ENCODE measurements at regions not wholly inside any gene's neighbourhood (a gene's known extent, or its start where the extent isn't known, plus 50 kb on each side); places are given as distances from the start of the nearest gene placed in this dataset.

DNA sequence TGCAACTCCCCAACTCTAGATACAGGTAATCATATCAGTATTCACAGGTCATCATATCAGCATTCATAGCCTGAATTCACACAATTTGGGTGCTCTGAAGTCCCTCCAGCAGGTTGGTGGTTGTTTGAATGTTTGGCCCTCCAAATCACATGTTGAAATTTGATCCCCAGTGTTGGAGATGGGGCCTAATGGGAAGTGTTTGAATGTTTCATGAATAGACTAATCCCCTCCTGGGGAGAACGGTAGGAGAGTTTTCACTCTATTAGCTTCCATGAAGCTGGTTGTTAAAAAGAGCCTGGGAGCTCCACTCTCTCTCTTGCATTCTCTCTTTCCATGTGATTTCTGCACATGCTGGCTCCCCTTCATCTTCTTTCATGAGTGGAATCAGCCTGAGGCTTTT, 288.6 kb upstream of the PCDH9 start:
- TF ChIP-seq, protein P1, sequence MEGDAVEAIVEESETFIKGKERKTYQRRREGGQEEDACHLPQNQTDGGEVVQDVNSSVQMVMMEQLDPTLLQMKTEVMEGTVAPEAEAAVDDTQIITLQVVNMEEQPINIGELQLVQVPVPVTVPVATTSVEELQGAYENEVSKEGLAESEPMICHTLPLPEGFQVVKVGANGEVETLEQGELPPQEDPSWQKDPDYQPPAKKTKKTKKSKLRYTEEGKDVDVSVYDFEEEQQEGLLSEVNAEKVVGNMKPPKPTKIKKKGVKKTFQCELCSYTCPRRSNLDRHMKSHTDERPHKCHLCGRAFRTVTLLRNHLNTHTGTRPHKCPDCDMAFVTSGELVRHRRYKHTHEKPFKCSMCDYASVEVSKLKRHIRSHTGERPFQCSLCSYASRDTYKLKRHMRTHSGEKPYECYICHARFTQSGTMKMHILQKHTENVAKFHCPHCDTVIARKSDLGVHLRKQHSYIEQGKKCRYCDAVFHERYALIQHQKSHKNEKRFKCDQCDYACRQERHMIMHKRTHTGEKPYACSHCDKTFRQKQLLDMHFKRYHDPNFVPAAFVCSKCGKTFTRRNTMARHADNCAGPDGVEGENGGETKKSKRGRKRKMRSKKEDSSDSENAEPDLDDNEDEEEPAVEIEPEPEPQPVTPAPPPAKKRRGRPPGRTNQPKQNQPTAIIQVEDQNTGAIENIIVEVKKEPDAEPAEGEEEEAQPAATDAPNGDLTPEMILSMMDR (tag by site-specific recombination; IDR thresholded peaks at IDR 0.05): no peak
- TF ChIP-seq TCF7L2 (IDR thresholded peaks at IDR 0.05; ENCODE audit: borderline replicate concordance, low read depth, low read length) (no peak), SP2 (tag by site-specific recombination; IDR thresholded peaks at IDR 0.05) (no peak), ZNF701 (tag by site-specific recombination; IDR thresholded peaks at IDR 0.05) (no peak), SCRT1 (tag by site-specific recombination; IDR thresholded peaks at IDR 0.05; ENCODE audit: borderline replicate concordance) (no peak), ZNF473 (tag by site-specific recombination; IDR thresholded peaks at IDR 0.05) (no peak), YY1 (tag by site-specific recombination; IDR thresholded peaks at IDR 0.05) (no peak), ZNF768 (tag by site-specific recombination; IDR thresholded peaks at IDR 0.05) (no peak), KLF16 (tag by site-specific recombination; IDR thresholded peaks at IDR 0.05) (no peak), ZNF214 (tag by site-specific recombination; IDR thresholded peaks at IDR 0.05; ENCODE audit: borderline replicate concordance) (no peak), ZNF274 (IDR thresholded peaks at IDR 0.05; ENCODE audit: low read length) (no peak), ZNF274 (tag by site-specific recombination; IDR thresholded peaks at IDR 0.05; ENCODE audit: borderline replicate concordance) (no peak), ZNF324 (tag by site-specific recombination; IDR thresholded peaks at IDR 0.05) (no peak)
- TF ChIP-seq, protein P2, sequence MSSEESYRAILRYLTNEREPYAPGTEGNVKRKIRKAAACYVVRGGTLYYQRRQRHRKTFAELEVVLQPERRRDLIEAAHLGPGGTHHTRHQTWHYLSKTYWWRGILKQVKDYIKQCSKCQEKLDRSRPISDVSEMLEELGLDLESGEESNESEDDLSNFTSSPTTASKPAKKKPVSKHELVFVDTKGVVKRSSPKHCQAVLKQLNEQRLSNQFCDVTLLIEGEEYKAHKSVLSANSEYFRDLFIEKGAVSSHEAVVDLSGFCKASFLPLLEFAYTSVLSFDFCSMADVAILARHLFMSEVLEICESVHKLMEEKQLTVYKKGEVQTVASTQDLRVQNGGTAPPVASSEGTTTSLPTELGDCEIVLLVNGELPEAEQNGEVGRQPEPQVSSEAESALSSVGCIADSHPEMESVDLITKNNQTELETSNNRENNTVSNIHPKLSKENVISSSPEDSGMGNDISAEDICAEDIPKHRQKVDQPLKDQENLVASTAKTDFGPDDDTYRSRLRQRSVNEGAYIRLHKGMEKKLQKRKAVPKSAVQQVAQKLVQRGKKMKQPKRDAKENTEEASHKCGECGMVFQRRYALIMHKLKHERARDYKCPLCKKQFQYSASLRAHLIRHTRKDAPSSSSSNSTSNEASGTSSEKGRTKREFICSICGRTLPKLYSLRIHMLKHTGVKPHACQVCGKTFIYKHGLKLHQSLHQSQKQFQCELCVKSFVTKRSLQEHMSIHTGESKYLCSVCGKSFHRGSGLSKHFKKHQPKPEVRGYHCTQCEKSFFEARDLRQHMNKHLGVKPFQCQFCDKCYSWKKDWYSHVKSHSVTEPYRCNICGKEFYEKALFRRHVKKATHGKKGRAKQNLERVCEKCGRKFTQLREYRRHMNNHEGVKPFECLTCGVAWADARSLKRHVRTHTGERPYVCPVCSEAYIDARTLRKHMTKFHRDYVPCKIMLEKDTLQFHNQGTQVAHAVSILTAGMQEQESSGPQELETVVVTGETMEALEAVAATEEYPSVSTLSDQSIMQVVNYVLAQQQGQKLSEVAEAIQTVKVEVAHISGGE (tag by site-specific recombination; conservative IDR thresholded peaks at IDR 0.05; ENCODE audit: low read depth): no peak
